ENCODE measurements at regions not wholly inside any gene's neighbourhood (a gene's known extent, or its start where the extent isn't known, plus 50 kb on each side); places are given as distances from the start of the nearest gene placed in this dataset.
"Not testable (repeated sequence)": the region's sequence is repeated elsewhere in the genome, so short reads cannot be mapped to it uniquely, and the experiment has no call there.

GRCh38 chr5:178063277-178063676, 50.1 kb upstream of the N4BP3 start:
- no peak for DNase-seq

GRCh38 chr5:178058321-178059012, 54.9 kb upstream of the N4BP3 start:
- DNase-seq, result peak; percentile 65

GRCh38 chr5:178057839-178058238, 55.5 kb upstream of the N4BP3 start:
- no peak for DNase-seq

- DNase-seq, result no peak
Observed at GRCh38 chr5:178056935-178057334, 56.4 kb upstream of the N4BP3 start.

- not testable (repeated sequence) for DNase-seq
Observed at GRCh38 chr5:178055536-178055935, 57.8 kb upstream of the N4BP3 start.

- DNase-seq, result not testable (repeated sequence)
Observed at GRCh38 chr5:178052062-178052461, 56.0 kb upstream of the PROP1 start.

GRCh38 chr5:178050873-178051272, 54.8 kb upstream of the PROP1 start:
- DNase-seq, result not testable (repeated sequence)

GRCh38 chr5:178047943-178048342, 51.9 kb upstream of the PROP1 start:
- not testable (repeated sequence) for DNase-seq

- not testable (repeated sequence) for DNase-seq
Observed at GRCh38 chr5:178046757-178047399, 50.8 kb upstream of the PROP1 start.

- not testable (repeated sequence) for DNase-seq
Observed at GRCh38 chr5:178045963-178046362, 49.9 kb upstream of the PROP1 start.
